GM12873 (cell line): ENCODE measurements at regions not wholly inside any gene's neighbourhood (a gene's known extent, or its start where the extent isn't known, plus 50 kb on each side); places are given as distances from the start of the nearest gene placed in this dataset.

Experiments
- TF ChIP-seq, protein P1 (sequence below): IDR thresholded peaks from 2 replicates; pipeline ENCODE4 v1.5.1; 2012; ENCODE audit warnings: low read depth, mild to moderate bottlenecking, moderate library complexity, low read length, control low read depth; ENCODE audit not compliant: insufficient read depth; ENCODE audit errors: missing control alignments

GRCh38 chr17:36673637-36674277 lies 72.4 kb downstream of the MRM1 start:
- TF ChIP-seq, protein P1, sequence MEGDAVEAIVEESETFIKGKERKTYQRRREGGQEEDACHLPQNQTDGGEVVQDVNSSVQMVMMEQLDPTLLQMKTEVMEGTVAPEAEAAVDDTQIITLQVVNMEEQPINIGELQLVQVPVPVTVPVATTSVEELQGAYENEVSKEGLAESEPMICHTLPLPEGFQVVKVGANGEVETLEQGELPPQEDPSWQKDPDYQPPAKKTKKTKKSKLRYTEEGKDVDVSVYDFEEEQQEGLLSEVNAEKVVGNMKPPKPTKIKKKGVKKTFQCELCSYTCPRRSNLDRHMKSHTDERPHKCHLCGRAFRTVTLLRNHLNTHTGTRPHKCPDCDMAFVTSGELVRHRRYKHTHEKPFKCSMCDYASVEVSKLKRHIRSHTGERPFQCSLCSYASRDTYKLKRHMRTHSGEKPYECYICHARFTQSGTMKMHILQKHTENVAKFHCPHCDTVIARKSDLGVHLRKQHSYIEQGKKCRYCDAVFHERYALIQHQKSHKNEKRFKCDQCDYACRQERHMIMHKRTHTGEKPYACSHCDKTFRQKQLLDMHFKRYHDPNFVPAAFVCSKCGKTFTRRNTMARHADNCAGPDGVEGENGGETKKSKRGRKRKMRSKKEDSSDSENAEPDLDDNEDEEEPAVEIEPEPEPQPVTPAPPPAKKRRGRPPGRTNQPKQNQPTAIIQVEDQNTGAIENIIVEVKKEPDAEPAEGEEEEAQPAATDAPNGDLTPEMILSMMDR = no peak

DNA sequence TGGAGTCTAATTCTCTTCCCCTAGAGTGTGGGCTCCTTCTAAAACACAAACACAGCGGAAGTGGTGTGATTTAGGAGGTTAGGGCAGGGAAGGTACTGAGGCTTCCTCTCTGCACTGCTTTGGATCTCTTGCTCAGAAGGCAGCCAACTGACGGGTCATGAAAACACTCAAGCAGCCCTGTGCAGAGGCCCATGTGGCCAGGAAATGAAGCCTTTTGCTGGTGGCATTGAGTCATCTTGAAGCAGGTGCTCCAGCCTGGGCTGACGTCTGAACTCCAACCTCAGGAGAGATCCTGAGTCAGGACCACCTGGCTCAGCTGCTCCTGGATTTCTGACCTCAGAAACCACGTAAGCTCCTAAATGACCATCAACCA lies 72.9 kb downstream of the MRM1 start:
- TF ChIP-seq, protein P1 = no peak

GRCh38 chr17:36675250-36675649 lies 73.9 kb downstream of the MRM1 start:
- TF ChIP-seq, protein P1 = no peak

- TF ChIP-seq, protein P1 = no peak
Observed at GRCh38 chr17:36675786-36676185, 74.4 kb downstream of the MRM1 start.

DNA sequence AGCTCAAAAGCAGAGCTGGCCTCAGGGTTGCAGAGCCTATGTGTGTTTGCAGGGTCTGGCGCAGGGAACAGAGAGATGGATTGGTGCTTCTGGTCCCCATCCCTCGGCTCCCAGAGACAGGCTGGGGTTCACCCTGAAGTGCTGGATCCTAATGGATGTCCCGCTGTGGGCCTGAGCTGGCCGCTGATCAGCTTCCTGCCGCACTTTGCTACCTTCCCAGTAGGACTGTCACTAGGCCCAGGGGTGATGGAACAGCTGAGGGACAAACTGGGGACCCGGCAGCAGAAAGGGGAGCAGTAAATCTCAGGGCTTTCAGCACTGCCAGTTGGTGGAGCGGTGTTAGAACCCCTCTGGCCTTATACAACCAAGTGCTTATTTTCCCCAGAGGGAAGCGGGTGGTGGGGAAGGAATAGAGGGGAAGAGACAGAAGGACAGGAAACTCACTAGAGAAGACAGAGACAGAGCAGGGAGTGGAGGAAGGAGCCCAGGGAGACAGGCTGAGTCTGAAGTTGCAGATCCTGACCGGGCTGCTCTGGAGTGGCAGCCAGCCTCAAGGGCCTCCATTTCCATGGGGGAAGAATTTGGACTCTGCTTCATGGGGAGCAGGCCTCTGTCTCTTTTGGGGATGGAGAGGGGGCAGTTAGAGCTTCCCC lies 78.6 kb downstream of the MRM1 start:
- TF ChIP-seq, protein P1 = no peak

DNA sequence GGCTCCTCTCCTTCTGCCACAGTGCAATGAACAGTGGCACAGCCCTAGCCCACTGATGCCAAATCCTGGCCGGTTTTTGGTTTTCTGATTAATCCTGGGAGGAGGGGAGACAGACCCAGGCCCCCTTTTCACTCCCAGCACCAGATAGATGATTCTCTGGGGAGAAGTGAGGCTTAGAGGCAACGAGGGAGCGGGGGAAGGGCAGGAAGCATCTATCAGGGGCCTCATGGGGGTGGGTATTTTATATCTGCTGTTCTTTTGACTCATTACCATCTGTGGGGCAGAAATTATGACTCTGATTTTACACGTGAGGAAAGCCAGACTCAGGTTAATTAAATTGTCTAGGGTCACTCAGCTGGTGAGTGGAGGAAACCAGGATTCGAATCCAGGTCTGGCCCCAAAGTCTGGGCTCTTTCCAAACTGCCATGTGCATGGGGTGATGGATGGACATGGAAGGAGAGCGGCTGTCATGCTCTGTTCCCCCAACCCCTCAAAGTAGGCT lies 79.4 kb downstream of the MRM1 start:
- TF ChIP-seq, protein P1 = no peak

- TF ChIP-seq, protein P1 = no peak
Observed at GRCh38 chr17:36682773-36683172, 81.4 kb downstream of the MRM1 start.
